HepG2 (cell line): ENCODE measurements at regions not wholly inside any gene's neighbourhood (a gene's known extent, or its start where the extent isn't known, plus 50 kb on each side); places are given as distances from the start of the nearest gene placed in this dataset.

Source experiments
- ATF7-NPFF ChIP-seq: sonication (generic); formaldehyde crosslinking; IDR thresholded peaks from 2 replicates; pipeline ENCODE4 v1.8.1; 2023; ENCODE audit warnings: mild to moderate bottlenecking, low read depth, missing genetic modification reagents, moderate library complexity
- CENPX ChIP-seq: sonication (generic); formaldehyde crosslinking; IDR thresholded peaks from 2 replicates; pipeline ENCODE4 v1.9.0; 2021; ENCODE audit warnings: mild to moderate bottlenecking, missing genetic modification reagents, moderate library complexity
- FOXK1 ChIP-seq: sonication (generic); formaldehyde crosslinking; IDR thresholded peaks from 2 replicates; pipeline ENCODE4 v1.4.0; 2020; ENCODE audit warnings: low read depth, missing genetic modification reagents, borderline replicate concordance
- KDM1A ChIP-seq: IDR thresholded peaks from 2 replicates; pipeline ENCODE4 v1.6.1; 2016; ENCODE audit warnings: missing compliant biosample characterization
- NR2F1 ChIP-seq, 2 experiments: fragments of 450-650 bp in 1 of 2; formaldehyde crosslinking in 1 of 2; IDR thresholded peaks; 2 replicates each; pipeline versions ENCODE4 v1.5.0 to v1.6.1; 2016 to 2020; ENCODE audit warnings: mild to moderate bottlenecking in 1 of 2, missing compliant biosample characterization in 1 of 2, missing genetic modification reagents in 1 of 2, moderate library complexity in 1 of 2
- RAD51 ChIP-seq: fragments of 450-650 bp; IDR thresholded peaks from 2 replicates; pipeline ENCODE4 v1.6.1; 2016; ENCODE audit warnings: borderline replicate concordance
- SMARCE1 ChIP-seq: fragments of 450-650 bp; IDR thresholded peaks from 2 replicates; pipeline ENCODE4 v1.6.1; 2017; ENCODE audit warnings: borderline replicate concordance
- SRSF1 ChIP-seq: fragments of 200-400 bp; formaldehyde crosslinking; optimal IDR thresholded peaks from 2 replicates; pipeline ENCODE3; 2017; ENCODE audit warnings: mild to moderate bottlenecking, low read depth, low read length, moderate library complexity
- SUZ12 ChIP-seq: fragments of 150-350 bp; IDR thresholded peaks from 2 replicates; pipeline ENCODE4 v1.6.1; 2014; ENCODE audit warnings: low read depth, low read length
- ZBTB20 ChIP-seq: sonication (generic); formaldehyde crosslinking; IDR thresholded peaks from 2 replicates; pipeline ENCODE4 v1.8.1; 2023; ENCODE audit warnings: missing genetic modification reagents, low read depth, mild to moderate bottlenecking, borderline replicate concordance
- ZNF138 ChIP-seq: sonication (generic); formaldehyde crosslinking; IDR thresholded peaks from 2 replicates; pipeline ENCODE4 v1.5.0; 2020; ENCODE audit warnings: mild to moderate bottlenecking, low read depth, missing genetic modification reagents
- ZNF546 ChIP-seq: sonication (generic); formaldehyde crosslinking; conservative IDR thresholded peaks from 2 replicates; pipeline ENCODE4 v1.8.1; 2023; ENCODE audit warnings: mild to moderate bottlenecking, missing genetic modification reagents
- TF ChIP-seq, protein P1 (sequence below): sonication (generic); formaldehyde crosslinking; IDR thresholded peaks from 2 replicates; pipeline ENCODE4 v1.5.0; 2020; ENCODE audit warnings: mild to moderate bottlenecking, missing genetic modification reagents
- TF ChIP-seq, protein P2 (sequence below), 2 experiments: fragments of 450-650 bp in 1 of 2; sonication (generic) in 1 of 2; formaldehyde crosslinking in 1 of 2; IDR thresholded peaks; 2 replicates each; pipeline versions ENCODE4 v1.6.1 to v1.8.0; 2016 to 2022; ENCODE audit warnings: antibody characterized with exemption in 1 of 2, mild to moderate bottlenecking in 1 of 2, missing genetic modification reagents in 1 of 2
- TF ChIP-seq, protein P3 (sequence below): sonication (generic); formaldehyde crosslinking; IDR thresholded peaks from 2 replicates; pipeline ENCODE4 v1.5.1; 2020; ENCODE audit warnings: mild to moderate bottlenecking, missing genetic modification reagents, moderate library complexity

DNA sequence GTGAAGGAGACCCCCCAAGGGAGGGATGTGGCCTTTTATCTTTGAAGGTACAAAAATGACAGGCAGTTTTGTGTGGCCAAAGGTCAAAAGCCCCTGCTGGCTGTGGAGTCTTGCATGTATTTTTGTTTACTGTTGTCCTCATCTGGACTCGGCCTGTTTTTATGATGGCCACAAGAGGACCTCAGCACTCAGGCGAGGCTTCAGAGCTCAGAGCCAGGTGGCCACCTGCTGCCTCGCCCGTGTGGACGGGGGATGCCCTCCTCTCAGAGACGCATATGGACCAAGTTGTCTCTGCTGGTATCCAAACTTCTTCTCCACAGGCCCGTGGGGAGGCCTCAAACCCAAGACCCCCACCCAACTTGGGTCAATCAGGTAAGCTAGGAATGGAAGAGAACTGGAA is 118.2 kb downstream of the DACT2 start (continued):
- TF ChIP-seq, protein P1, sequence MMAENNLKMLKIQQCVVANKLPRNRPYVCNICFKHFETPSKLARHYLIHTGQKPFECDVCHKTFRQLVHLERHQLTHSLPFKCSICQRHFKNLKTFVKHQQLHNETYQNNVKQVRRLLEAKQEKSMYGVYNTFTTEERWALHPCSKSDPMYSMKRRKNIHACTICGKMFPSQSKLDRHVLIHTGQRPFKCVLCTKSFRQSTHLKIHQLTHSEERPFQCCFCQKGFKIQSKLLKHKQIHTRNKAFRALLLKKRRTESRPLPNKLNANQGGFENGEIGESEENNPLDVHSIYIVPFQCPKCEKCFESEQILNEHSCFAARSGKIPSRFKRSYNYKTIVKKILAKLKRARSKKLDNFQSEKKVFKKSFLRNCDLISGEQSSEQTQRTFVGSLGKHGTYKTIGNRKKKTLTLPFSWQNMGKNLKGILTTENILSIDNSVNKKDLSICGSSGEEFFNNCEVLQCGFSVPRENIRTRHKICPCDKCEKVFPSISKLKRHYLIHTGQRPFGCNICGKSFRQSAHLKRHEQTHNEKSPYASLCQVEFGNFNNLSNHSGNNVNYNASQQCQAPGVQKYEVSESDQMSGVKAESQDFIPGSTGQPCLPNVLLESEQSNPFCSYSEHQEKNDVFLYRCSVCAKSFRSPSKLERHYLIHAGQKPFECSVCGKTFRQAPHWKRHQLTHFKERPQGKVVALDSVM (CRISPR knock-in tag) = no peak
- no peak for TF ChIP-seq ZNF138
- TF ChIP-seq RAD51 = no peak
- TF ChIP-seq, protein P2, sequence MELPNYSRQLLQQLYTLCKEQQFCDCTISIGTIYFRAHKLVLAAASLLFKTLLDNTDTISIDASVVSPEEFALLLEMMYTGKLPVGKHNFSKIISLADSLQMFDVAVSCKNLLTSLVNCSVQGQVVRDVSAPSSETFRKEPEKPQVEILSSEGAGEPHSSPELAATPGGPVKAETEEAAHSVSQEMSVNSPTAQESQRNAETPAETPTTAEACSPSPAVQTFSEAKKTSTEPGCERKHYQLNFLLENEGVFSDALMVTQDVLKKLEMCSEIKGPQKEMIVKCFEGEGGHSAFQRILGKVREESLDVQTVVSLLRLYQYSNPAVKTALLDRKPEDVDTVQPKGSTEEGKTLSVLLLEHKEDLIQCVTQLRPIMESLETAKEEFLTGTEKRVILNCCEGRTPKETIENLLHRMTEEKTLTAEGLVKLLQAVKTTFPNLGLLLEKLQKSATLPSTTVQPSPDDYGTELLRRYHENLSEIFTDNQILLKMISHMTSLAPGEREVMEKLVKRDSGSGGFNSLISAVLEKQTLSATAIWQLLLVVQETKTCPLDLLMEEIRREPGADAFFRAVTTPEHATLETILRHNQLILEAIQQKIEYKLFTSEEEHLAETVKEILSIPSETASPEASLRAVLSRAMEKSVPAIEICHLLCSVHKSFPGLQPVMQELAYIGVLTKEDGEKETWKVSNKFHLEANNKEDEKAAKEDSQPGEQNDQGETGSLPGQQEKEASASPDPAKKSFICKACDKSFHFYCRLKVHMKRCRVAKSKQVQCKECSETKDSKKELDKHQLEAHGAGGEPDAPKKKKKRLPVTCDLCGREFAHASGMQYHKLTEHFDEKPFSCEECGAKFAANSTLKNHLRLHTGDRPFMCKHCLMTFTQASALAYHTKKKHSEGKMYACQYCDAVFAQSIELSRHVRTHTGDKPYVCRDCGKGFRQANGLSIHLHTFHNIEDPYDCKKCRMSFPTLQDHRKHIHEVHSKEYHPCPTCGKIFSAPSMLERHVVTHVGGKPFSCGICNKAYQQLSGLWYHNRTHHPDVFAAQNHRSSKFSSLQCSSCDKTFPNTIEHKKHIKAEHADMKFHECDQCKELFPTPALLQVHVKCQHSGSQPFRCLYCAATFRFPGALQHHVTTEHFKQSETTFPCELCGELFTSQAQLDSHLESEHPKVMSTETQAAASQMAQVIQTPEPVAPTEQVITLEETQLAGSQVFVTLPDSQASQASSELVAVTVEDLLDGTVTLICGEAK (IDR thresholded peaks at IDR 0.05) = no peak
- TF ChIP-seq, protein P2 (CRISPR knock-in tag; IDR thresholded peaks at IDR 0.05) = no peak
- TF ChIP-seq ZBTB20 = no peak
- no peak for TF ChIP-seq SUZ12
- no peak for TF ChIP-seq ZNF546 (CRISPR knock-in tag)
- TF ChIP-seq CENPX (CRISPR knock-in tag) = no peak
- no peak for TF ChIP-seq ATF7-NPFF (CRISPR knock-in tag)
- TF ChIP-seq KDM1A (CRISPR knock-in tag) = no peak
- TF ChIP-seq SMARCE1 = no peak
- no peak for TF ChIP-seq SRSF1
- TF ChIP-seq, protein P3, sequence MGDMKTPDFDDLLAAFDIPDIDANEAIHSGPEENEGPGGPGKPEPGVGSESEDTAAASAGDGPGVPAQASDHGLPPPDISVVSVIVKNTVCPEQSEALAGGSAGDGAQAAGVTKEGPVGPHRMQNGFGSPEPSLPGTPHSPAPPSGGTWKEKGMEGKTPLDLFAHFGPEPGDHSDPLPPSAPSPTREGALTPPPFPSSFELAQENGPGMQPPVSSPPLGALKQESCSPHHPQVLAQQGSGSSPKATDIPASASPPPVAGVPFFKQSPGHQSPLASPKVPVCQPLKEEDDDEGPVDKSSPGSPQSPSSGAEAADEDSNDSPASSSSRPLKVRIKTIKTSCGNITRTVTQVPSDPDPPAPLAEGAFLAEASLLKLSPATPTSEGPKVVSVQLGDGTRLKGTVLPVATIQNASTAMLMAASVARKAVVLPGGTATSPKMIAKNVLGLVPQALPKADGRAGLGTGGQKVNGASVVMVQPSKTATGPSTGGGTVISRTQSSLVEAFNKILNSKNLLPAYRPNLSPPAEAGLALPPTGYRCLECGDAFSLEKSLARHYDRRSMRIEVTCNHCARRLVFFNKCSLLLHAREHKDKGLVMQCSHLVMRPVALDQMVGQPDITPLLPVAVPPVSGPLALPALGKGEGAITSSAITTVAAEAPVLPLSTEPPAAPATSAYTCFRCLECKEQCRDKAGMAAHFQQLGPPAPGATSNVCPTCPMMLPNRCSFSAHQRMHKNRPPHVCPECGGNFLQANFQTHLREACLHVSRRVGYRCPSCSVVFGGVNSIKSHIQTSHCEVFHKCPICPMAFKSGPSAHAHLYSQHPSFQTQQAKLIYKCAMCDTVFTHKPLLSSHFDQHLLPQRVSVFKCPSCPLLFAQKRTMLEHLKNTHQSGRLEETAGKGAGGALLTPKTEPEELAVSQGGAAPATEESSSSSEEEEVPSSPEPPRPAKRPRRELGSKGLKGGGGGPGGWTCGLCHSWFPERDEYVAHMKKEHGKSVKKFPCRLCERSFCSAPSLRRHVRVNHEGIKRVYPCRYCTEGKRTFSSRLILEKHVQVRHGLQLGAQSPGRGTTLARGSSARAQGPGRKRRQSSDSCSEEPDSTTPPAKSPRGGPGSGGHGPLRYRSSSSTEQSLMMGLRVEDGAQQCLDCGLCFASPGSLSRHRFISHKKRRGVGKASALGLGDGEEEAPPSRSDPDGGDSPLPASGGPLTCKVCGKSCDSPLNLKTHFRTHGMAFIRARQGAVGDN (CRISPR knock-in tag) = peak; percentile 71
- 0 out of 4 replicates have a peak, but pooled peaks of 1 of the 2 experiments have one; percentile 16 for TF ChIP-seq NR2F1 (CRISPR knock-in tag; IDR thresholded peaks at IDR 0.05)
- peak; percentile 47; the same call in 1 of the 2 replicates for TF ChIP-seq FOXK1 (CRISPR knock-in tag)
